Ishikawa (cell line): ENCODE measurements at regions not wholly inside any gene's neighbourhood (a gene's known extent, or its start where the extent isn't known, plus 50 kb on each side); places are given as distances from the start of the nearest gene placed in this dataset.

Experiments used
- CEBPB ChIP-seq: IDR thresholded peaks from 2 replicates; pipeline ENCODE4 v1.6.1; 2012
- CREB1 ChIP-seq: IDR thresholded peaks from 2 replicates; pipeline ENCODE4 v1.6.1; 2012; ENCODE audit warnings: low read depth
- EGR1 ChIP-seq: IDR thresholded peaks from 2 replicates; pipeline ENCODE4 v1.6.1; 2012
- EP300 ChIP-seq: IDR thresholded peaks from 2 replicates; pipeline ENCODE4 v1.6.1; 2012; ENCODE audit warnings: borderline replicate concordance
- NFIC ChIP-seq: IDR thresholded peaks from 2 replicates; pipeline ENCODE4 v1.6.1; 2012
- RAD21 ChIP-seq: IDR thresholded peaks from 2 replicates; pipeline ENCODE4 v1.6.1; 2012; ENCODE audit warnings: low read depth
- TAF1 ChIP-seq: IDR thresholded peaks from 2 replicates; pipeline ENCODE4 v1.6.1; 2012; ENCODE audit warnings: low read depth, mild to moderate bottlenecking
- TCF12 ChIP-seq: IDR thresholded peaks from 2 replicates; pipeline ENCODE4 v1.6.1; 2012; ENCODE audit warnings: low read depth
- TEAD4 ChIP-seq: IDR thresholded peaks from 2 replicates; pipeline ENCODE4 v1.6.1; 2012
- YY1 ChIP-seq: IDR thresholded peaks from 2 replicates; pipeline ENCODE4 v1.6.1; 2012; ENCODE audit warnings: low read depth
- ZBTB7A ChIP-seq: IDR thresholded peaks from 2 replicates; pipeline ENCODE4 v1.6.1; 2012; ENCODE audit warnings: low read depth
- TF ChIP-seq, protein P1 (sequence below): IDR thresholded peaks from 2 replicates; pipeline ENCODE4 v1.6.1; 2012; ENCODE audit warnings: low read depth, mild to moderate bottlenecking
- TF ChIP-seq, protein P2 (sequence below): IDR thresholded peaks from 2 replicates; pipeline ENCODE4 v1.6.1; 2012
- TF ChIP-seq, protein P3 (sequence below): IDR thresholded peaks from 2 replicates; pipeline ENCODE4 v1.6.1; 2012

DNA sequence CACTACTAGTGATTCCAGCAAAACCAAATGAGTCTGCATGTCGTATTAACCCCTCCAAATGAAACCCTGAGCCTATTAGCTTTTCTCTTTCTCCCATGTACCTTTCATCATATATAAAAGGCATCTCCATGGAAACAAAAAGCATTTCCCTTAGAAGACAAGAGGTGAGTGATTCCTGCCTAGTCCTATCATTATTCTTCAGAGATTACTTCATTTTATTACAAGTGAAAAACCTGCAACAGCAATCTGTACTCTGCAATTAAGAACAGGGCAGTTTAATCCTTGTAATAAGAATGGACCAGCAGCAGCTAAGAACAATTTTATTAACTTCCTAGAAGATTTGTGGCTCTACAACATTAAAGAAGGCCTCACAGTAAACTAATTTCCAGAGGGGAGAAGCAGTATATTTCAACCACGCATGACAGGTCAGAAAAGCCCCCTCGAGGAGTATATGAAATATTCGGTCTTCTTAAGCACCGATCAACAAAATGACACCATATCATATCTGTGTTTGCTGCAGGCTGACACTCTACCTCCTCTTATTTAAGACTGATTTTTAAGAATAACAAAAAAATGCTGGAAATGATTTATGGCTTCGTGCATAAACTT lies 132.3 kb upstream of the TFPI start:
- TF ChIP-seq EP300 (no peak), CREB1 (no peak), ZBTB7A (no peak), TAF1 (no peak), EGR1 (no peak), RAD21 (no peak), YY1 (no peak), CEBPB (no peak), TEAD4 (no peak), TCF12 (no peak), NFIC (no peak)
- TF ChIP-seq, protein P1, sequence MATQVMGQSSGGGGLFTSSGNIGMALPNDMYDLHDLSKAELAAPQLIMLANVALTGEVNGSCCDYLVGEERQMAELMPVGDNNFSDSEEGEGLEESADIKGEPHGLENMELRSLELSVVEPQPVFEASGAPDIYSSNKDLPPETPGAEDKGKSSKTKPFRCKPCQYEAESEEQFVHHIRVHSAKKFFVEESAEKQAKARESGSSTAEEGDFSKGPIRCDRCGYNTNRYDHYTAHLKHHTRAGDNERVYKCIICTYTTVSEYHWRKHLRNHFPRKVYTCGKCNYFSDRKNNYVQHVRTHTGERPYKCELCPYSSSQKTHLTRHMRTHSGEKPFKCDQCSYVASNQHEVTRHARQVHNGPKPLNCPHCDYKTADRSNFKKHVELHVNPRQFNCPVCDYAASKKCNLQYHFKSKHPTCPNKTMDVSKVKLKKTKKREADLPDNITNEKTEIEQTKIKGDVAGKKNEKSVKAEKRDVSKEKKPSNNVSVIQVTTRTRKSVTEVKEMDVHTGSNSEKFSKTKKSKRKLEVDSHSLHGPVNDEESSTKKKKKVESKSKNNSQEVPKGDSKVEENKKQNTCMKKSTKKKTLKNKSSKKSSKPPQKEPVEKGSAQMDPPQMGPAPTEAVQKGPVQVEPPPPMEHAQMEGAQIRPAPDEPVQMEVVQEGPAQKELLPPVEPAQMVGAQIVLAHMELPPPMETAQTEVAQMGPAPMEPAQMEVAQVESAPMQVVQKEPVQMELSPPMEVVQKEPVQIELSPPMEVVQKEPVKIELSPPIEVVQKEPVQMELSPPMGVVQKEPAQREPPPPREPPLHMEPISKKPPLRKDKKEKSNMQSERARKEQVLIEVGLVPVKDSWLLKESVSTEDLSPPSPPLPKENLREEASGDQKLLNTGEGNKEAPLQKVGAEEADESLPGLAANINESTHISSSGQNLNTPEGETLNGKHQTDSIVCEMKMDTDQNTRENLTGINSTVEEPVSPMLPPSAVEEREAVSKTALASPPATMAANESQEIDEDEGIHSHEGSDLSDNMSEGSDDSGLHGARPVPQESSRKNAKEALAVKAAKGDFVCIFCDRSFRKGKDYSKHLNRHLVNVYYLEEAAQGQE, result no peak
- TF ChIP-seq, protein P2, sequence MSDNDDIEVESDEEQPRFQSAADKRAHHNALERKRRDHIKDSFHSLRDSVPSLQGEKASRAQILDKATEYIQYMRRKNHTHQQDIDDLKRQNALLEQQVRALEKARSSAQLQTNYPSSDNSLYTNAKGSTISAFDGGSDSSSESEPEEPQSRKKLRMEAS, result no peak
- TF ChIP-seq, protein P3, sequence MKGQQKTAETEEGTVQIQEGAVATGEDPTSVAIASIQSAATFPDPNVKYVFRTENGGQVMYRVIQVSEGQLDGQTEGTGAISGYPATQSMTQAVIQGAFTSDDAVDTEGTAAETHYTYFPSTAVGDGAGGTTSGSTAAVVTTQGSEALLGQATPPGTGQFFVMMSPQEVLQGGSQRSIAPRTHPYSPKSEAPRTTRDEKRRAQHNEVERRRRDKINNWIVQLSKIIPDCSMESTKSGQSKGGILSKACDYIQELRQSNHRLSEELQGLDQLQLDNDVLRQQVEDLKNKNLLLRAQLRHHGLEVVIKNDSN, result no peak
